Activated CD8-positive, alpha-beta T cell treated with anti-CD3 and anti-CD28 coated beads for 36 hours (primary cell): ENCODE measurements at regions not wholly inside any gene's neighbourhood (a gene's known extent, or its start where the extent isn't known, plus 50 kb on each side); places are given as distances from the start of the nearest gene placed in this dataset.

Experiments used
- ATAC-seq: fragments of 200-7000 bp; cut with Tn5 transposase; one replicate; pipeline ENCODE4 v1.10.0; 2021; ENCODE audit warnings: mild to moderate bottlenecking, moderate library complexity
- CTCF ChIA-PET: fragments of 350-600 bp; sonication (Branson Sonifier 250); formaldehyde crosslinking; loops from one replicate; lab custom pipeline; 2021; ENCODE audit warnings: antibody characterized with exemption; lab: Charles Lee
- POLR2A ChIA-PET: fragments of 350-600 bp; sonication (Branson Sonifier 250); formaldehyde crosslinking; loops from one replicate; lab custom pipeline; 2021; ENCODE audit warnings: antibody characterized with exemption; lab: Charles Lee
- DNase-seq: peaks from one replicate; pipeline ENCODE4 v3.0.0-alpha.2; 2020
- H3K27ac Mint-ChIP-seq: one replicate; pipeline ENCODE4 v1.8.0; 2021; ENCODE audit warnings: mild to moderate bottlenecking, mixed read lengths
- H3K27me3 Mint-ChIP-seq: one replicate; pipeline ENCODE4 v1.8.0; 2021; ENCODE audit warnings: mixed read lengths
- H3K36me3 Mint-ChIP-seq: one replicate; pipeline ENCODE4 v1.8.0; 2021; ENCODE audit warnings: low read depth, mixed read lengths
- H3K4me1 Mint-ChIP-seq: one replicate; pipeline ENCODE4 v1.8.0; 2021; ENCODE audit warnings: low read depth, mixed read lengths
- H3K4me3 Mint-ChIP-seq: one replicate; pipeline ENCODE4 v1.8.0; 2021; ENCODE audit warnings: mild to moderate bottlenecking, moderate library complexity, mixed read lengths
- H3K9me3 Mint-ChIP-seq: one replicate; pipeline ENCODE4 v1.8.0; 2021; ENCODE audit warnings: mixed read lengths
- intact Hi-C: fragments of 100-400 bp; cut with micrococcal nuclease; formaldehyde crosslinking; loops from one replicate; pipeline ENCODE4 v1.10.0; 2022
- TF ChIP-seq, protein P1 (sequence below): fragments of 200-600 bp; IDR thresholded peaks from one replicate; pipeline ENCODE4 v1.8.0; 2022; ENCODE audit warnings: antibody characterized with exemption, mild to moderate bottlenecking

DNA sequence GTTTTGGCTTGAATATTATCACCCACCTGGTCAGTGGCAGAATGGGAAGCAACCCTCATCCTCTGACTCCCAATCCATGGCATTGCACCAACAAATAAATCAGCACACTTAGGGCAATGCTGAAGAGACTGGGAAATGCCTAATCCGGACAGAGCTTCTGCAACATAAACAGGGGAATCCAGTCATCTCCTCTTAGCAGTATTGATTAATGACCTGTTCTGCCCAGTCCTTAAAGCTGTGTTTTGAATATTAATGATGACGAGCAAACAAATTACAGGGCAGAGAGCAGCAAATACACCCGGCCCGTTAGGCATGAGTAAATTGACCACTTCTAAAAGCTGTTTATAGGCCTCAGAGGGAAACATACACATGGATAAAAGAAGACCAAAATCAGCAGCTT lies 77.0 kb upstream of the B3GAT2 start:
- intact Hi-C loops = no loop called here
- ChIA-PET POLR2A (no interaction called here), CTCF (no interaction called here)
- peaks cover 5% of the 10 kb centered on the region for H3K27me3 Mint-ChIP-seq
- TF ChIP-seq, protein P1, sequence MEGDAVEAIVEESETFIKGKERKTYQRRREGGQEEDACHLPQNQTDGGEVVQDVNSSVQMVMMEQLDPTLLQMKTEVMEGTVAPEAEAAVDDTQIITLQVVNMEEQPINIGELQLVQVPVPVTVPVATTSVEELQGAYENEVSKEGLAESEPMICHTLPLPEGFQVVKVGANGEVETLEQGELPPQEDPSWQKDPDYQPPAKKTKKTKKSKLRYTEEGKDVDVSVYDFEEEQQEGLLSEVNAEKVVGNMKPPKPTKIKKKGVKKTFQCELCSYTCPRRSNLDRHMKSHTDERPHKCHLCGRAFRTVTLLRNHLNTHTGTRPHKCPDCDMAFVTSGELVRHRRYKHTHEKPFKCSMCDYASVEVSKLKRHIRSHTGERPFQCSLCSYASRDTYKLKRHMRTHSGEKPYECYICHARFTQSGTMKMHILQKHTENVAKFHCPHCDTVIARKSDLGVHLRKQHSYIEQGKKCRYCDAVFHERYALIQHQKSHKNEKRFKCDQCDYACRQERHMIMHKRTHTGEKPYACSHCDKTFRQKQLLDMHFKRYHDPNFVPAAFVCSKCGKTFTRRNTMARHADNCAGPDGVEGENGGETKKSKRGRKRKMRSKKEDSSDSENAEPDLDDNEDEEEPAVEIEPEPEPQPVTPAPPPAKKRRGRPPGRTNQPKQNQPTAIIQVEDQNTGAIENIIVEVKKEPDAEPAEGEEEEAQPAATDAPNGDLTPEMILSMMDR = no peak
- ATAC-seq = no peak
- DNase-seq = no peak
- no peak overlapping the region for H3K4me3 Mint-ChIP-seq
- no peaks in the 10 kb centered on the region for H3K4me1 Mint-ChIP-seq
- no peaks in the 10 kb centered on the region for H3K36me3 Mint-ChIP-seq
- H3K9me3 Mint-ChIP-seq = no peaks in the 10 kb centered on the region
- no peak overlapping the region for H3K27ac Mint-ChIP-seq

DNA sequence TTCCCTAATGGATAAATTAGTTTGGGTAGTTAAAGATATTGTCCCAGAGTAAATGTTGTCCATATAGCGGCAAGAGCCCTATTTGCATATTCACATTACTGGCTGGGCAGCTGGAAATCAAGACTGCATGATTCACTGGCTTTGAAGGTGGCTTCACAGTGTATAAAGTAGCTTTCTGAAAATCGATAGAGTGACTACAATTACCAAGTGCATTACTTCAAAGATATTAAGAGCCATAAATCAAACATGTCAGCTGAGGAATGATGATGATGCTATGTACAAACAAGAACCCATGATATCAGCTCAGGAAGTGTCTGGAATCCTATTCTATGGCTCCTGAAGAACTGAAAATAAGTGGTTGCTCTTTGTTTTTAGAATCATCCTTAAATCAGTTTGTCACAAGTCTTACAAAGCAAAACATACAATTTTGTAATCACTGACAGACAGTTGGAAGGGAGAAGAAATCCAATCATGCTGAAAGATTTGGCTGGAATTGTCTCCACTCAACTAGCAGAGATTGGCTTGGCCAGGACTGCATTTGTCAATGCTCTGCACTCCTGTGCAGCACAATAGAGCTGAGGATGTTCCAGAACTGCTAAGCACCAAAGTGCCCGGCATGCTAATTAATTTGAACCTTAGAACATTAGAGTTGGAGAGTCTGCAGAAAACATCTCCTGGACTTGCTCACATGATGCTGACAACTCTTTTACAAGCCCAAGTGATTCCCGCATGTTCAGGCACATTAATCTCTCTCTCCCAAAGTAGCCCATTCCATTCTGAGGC lies 77.9 kb upstream of the B3GAT2 start:
- ChIA-PET CTCF (no interaction called here), POLR2A (no interaction called here)
- Mint-ChIP-seq H3K4me3 (no peak overlapping the region), H3K36me3 (no peaks in the 10 kb centered on the region), H3K27ac (no peak overlapping the region), H3K9me3 (no peaks in the 10 kb centered on the region), H3K27me3 (peaks cover 5% of the 10 kb centered on the region), H3K4me1 (no peaks in the 10 kb centered on the region)
- DNase-seq (no peak), ATAC-seq (no peak)
- intact Hi-C loops = no loop called here
- TF ChIP-seq, protein P1 = no peak

DNA sequence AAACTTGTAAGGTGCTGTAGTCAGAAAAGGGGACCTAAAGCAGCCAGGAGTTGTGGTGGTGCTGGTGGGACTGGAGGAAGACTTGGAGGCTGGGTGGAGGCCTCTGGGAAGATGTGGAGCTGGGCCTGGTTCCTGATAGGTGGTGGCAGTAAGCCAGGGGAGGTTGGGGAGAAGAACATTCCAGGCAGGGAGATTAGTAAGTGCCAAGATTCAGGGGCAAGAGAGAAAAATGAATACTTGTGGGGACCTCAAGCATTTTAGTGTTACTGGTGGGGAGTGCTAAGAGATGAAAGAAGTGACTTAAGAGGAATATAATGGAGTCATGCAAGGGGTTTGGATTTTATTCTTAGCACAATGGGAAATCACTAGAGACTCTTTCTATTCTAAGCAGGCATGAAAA lies 79.0 kb upstream of the B3GAT2 start:
- Mint-ChIP-seq H3K27ac (no peak overlapping the region), H3K4me3 (no peak overlapping the region), H3K9me3 (no peaks in the 10 kb centered on the region), H3K4me1 (no peaks in the 10 kb centered on the region), H3K36me3 (no peaks in the 10 kb centered on the region), H3K27me3 (peaks cover 6% of the 10 kb centered on the region)
- DNase-seq = no peak
- TF ChIP-seq, protein P1 = no peak
- POLR2A ChIA-PET = no interaction called here
- no peak for ATAC-seq
- intact Hi-C loops = no loop called here
- CTCF ChIA-PET = no interaction called here

DNA sequence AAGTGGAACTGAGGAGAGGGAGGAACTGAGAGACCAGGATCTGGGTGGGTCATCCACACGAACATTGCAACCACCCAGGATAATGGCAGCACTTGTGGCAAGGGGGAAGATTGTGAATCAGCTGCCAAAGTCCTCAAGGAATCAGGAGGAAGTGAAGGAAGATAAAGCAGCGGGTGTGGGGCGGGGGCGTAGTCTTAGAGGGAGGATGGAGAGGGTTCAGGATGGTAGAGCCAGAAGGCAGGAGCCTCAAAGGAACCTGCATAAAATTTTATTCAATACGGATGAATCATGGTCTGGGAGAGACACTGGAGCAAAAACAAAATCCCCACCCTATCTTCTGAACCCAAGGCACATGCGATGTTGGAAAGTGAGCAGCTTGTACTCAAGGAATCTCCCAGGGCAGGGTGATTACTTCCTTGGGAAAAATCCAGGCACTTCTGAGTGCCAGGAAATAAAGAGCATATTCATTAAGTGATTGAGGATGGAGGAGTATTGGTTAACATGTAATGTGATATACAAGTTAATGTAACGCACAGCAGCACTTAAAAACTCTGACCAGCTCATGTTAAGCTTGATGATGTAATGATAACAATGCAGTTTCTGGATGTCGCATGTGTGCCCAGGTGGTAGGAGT lies 82.0 kb upstream of the B3GAT2 start:
- intact Hi-C loops = no loop called here
- no peak for DNase-seq
- ChIA-PET POLR2A (no interaction called here), CTCF (no interaction called here)
- Mint-ChIP-seq H3K4me3 (no peak overlapping the region), H3K4me1 (no peaks in the 10 kb centered on the region), H3K9me3 (no peaks in the 10 kb centered on the region), H3K27me3 (peaks cover 3% of the 10 kb centered on the region), H3K36me3 (no peaks in the 10 kb centered on the region), H3K27ac (no peak overlapping the region)
- TF ChIP-seq, protein P1 = no peak
- no peak for ATAC-seq

DNA sequence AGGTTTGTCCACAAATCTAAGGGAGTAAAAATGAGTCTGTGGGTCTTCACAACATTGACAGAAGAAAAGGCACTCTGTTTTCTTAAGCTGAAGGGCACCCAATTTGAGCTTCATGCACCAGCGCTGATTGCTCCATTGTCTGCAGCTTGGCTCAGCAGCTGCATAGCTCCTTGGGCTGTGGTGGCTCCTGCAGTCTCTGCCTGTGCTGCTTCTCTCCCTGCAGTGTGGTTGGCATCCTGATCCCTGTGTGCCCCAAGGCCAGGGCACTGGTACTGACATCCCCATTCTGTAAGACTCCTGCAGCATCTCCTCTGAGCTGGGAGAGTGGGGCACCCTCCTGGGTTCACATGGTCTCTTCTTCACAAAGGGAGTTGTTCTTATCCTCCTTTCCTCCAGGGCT lies 83.2 kb upstream of the B3GAT2 start:
- POLR2A ChIA-PET = no interaction called here
- no peak for ATAC-seq
- peaks cover 3% of the 10 kb centered on the region for H3K27me3 Mint-ChIP-seq
- H3K4me3 Mint-ChIP-seq = no peak overlapping the region
- TF ChIP-seq, protein P1 = no peak
- no peaks in the 10 kb centered on the region for H3K9me3 Mint-ChIP-seq
- intact Hi-C loops = no loop called here
- DNase-seq = no peak
- no peaks in the 10 kb centered on the region for H3K36me3 Mint-ChIP-seq
- CTCF ChIA-PET = no interaction called here
- H3K27ac Mint-ChIP-seq = no peak overlapping the region
- H3K4me1 Mint-ChIP-seq = no peaks in the 10 kb centered on the region
